GM19468 (cell line): ENCODE measurements at regions not wholly inside any gene's neighbourhood (a gene's known extent, or its start where the extent isn't known, plus 50 kb on each side); places are given as distances from the start of the nearest gene placed in this dataset.
"Not testable (repeated sequence)": the region's sequence is repeated elsewhere in the genome, so short reads cannot be mapped to it uniquely, and the experiment has no call there.

Source experiments
- ATAC-seq: cut with Tn5 transposase; IDR thresholded peaks from one replicate; pipeline ENCODE4 v1.9.1; 2021; ENCODE audit warnings: mild to moderate bottlenecking, moderate library complexity, moderate number of reproducible peaks; ENCODE audit not compliant: unreplicated experiment; ENCODE audit errors: extremely low read depth

- not testable (repeated sequence) for ATAC-seq
Observed at GRCh38 chrX:63192366-63193041, 158.6 kb downstream of the SPIN4 start.

DNA sequence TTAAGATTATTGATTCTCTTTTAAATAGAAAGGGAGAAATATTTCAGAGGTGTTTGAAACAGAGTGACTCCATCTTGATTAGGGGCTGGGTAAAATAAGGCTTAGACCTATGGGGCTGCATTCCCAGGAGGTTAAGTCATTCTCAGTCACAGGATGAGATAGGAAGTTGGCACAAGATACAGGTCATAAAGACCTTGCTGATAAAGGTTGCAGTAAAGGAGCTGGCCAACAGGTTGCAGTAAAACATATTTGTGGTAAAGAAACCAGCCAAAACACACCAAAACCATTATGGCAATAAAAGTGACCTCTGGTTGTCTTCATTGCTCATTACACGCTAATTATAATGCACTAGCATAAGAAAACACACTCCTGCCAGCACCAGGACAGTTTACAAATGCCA lies 165.0 kb downstream of the SPIN4 start:
- no peak for ATAC-seq

DNA sequence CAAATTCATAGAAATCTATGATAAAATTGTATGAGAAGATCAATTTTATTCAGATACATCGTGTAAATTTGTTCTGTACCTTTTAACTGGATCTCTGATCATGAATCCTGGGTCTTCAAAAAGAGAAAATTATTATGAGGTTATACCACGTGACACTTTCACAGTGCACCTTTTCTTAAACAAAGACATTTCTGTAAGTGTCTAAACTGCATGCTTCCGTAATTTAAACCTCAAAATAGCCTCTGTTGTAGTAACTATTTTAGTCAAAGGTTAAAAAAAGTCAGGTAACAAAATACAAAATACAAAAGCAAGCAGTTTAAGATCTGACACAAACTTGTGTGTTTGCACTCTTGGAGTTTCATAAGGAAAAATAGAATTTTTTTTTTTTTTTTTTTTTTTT lies 171.3 kb downstream of the SPIN4 start:
- ATAC-seq, result not testable (repeated sequence)

DNA sequence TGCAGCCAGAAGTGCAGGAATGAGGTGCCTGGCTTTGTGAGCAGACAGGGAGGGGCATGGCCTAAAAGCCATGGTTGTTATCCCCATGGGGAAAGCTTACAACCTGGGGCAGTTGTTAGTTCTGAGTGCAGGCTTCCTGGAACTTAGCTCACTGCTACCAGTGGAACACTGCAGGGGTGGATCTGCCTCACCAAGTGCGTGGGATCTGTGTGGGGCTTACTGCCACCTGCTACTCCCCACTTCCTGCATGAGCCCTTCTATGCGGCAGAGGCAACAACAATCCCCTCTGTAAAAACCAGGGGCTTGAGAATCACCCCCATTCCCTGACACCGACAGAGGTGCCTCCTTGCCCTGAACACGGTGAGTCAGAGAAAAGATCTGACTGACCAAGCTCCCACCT lies 174.6 kb downstream of the SPIN4 start:
- not testable (repeated sequence) for ATAC-seq

- not testable (repeated sequence) for ATAC-seq
Observed at GRCh38 chrX:63173841-63174718, 177.1 kb downstream of the SPIN4 start.

DNA sequence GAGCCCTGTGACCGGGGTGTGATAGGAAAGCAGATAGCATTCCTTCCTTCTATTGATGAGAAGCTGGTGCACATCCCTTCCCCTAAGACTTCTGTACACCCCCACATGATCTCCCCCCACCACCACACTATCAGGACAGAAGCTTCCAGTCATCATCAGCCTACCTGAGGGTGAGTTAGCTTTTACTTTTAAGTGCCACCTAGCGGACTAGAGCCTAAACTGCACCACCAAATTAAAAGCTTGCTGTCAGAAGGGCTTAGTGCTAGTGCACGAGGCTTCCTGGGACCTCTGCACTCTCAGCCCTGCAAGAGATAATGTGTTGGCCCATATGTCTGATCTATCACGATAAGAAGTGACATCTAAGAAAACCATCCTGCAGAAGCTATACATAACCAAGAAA lies 181.7 kb downstream of the SPIN4 start:
- ATAC-seq, result not testable (repeated sequence)

GRCh38 chrX:63168949-63169348 lies 182.2 kb downstream of the SPIN4 start:
- not testable (repeated sequence) for ATAC-seq

DNA sequence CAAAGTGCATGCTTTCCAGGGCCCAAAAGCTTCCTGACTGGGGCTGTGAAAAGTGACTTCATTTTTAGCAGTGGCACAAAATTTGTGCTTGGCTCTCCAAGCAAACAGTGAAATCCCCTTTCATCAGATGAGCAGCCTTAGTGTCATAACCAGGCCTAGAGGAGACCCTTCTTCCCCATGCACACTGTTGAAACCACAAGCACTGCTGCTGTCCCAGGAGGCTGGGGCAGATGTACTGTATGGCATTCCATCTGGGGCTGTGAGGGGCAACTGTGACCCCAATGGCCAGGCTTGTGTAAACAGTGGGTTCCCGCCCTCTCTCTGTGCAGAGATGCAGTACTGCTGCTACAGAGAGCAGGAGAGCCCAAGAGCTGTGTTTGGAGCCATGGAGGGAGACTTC lies 184.1 kb downstream of the SPIN4 start:
- ATAC-seq, result not testable (repeated sequence)

- ATAC-seq, result not testable (repeated sequence)
Observed at GRCh38 chrX:63160994-63161393, 190.1 kb downstream of the SPIN4 start.

DNA sequence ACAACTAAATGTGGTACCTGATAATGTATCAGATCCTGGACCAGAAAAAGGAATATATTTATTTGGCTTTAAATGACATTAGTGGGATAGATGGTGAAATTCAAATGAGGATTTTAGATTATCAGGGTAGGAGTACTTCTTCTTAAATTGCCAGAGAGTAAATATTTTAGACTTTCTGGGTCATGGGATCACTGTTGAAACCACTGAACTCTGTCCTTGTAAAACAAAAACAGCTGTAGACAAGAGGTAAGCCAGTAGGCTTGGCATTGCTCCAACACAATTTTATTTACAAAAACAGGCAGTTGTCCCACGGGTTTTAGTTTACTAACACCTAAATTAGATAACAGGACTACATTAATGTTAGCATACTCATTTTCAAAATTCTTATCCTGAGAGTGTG lies 190.8 kb downstream of the SPIN4 start:
- not testable (repeated sequence) for ATAC-seq

DNA sequence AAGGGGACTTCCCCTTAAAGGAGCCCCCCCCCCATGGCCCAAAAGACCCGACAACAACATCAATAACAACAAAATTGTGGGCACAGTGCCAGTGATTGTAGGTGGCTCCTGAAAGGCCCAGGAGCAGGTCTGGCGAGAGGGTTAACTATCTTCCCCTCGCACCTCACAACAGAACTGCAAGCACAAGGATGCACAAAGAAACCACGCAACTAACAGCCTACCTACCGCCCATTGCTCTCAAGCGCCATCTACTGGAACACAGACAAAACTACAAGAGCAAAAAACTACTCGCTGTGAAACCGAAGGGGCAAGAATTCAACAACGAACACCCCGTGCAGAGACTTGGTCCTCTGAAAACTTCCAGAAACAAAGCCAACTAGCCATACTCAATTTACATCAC lies 205.6 kb downstream of the SPIN4 start:
- ATAC-seq, result not testable (repeated sequence)

- ATAC-seq, result not testable (repeated sequence)
Observed at GRCh38 chrX:63142588-63142987, 208.5 kb downstream of the SPIN4 start.

GRCh38 chrX:63135859-63136258 lies 215.3 kb downstream of the SPIN4 start:
- ATAC-seq, result not testable (repeated sequence)

- ATAC-seq, result no peak
Observed at GRCh38 chrX:63128509-63128908, 222.6 kb downstream of the SPIN4 start.

GRCh38 chrX:63115196-63115595 lies 235.9 kb downstream of the SPIN4 start:
- ATAC-seq, result no peak

DNA sequence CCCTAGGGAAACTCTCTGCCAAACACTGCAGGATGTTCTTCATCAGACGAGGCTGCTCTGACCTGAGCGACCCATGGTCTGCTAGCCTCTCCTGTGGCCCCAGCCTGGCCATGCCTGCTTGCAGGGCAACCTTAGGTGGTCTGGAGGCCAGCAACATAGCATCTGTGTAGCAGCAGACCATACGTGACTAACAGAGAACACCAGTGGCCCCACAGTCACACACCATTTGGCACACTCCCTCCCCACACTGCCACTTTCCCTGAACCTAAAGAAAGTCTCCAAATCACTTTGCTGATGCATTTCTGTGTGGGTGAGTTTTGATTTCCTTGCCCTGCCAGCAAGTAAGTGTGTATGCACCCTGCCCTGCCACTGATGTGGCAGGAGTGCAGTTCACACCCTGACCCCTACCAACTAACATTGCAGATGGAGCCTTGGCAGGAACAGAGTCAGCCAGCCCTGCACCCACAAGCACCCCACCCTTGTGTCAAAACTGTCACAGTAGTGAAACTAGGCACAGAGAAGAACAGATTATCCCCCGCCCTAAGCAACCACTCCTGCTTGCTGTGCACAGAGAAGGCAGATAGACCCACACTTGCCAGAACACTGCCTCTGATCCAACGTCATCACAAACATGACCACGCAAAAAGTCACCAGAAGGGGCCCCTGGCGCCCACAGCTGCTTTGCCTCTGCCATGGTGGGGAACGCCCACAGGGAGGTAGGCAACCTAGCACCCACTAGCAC lies 249.1 kb downstream of the SPIN4 start:
- ATAC-seq, result no peak

- ATAC-seq, result no peak
Observed at GRCh38 chrX:63058204-63058603, 292.9 kb downstream of the SPIN4 start.

- ATAC-seq, result no peak
Observed at GRCh38 chrX:63050225-63050624, 300.9 kb downstream of the SPIN4 start.

GRCh38 chrX:63032811-63033210 lies 318.3 kb downstream of the SPIN4 start:
- ATAC-seq, result no peak

GRCh38 chrX:63013549-63013948 lies 337.6 kb downstream of the SPIN4 start:
- ATAC-seq, result no peak

- ATAC-seq, result no peak
Observed at GRCh38 chrX:63012574-63012973, 338.6 kb downstream of the SPIN4 start.
